KMS-11 (cell line): ENCODE measurements at regions not wholly inside any gene's neighbourhood (a gene's known extent, or its start where the extent isn't known, plus 50 kb on each side); places are given as distances from the start of the nearest gene placed in this dataset.

Experiments used
- H2AFZ ChIP-seq: fragments of 200-600 bp; sonication (generic); 2 replicates; pipeline ENCODE4 v1.6.1; 2016; ENCODE audit warnings: antibody characterized with exemption, mixed run types, low read depth
- H3K27ac ChIP-seq: fragments of 200-600 bp; sonication (generic); 2 replicates; pipeline ENCODE4 v1.6.1; 2016; ENCODE audit warnings: mild to moderate bottlenecking, mixed run types
- H3K27me3 ChIP-seq: fragments of 200-600 bp; sonication (generic); 2 replicates; pipeline ENCODE4 v1.6.1; 2017; ENCODE audit warnings: mild to moderate bottlenecking, low read depth, mixed run types, moderate library complexity; ENCODE audit not compliant: insufficient read depth
- H3K36me3 ChIP-seq: fragments of 200-600 bp; sonication (generic); 2 replicates; pipeline ENCODE4 v1.6.1; 2017; ENCODE audit warnings: mild to moderate bottlenecking, mixed run types; ENCODE audit not compliant: insufficient read depth
- H3K4me1 ChIP-seq: fragments of 200-600 bp; sonication (generic); 2 replicates; pipeline ENCODE4 v1.6.1; 2016; ENCODE audit warnings: mild to moderate bottlenecking, low read depth, mixed run types; ENCODE audit not compliant: poor library complexity, severe bottlenecking
- H3K4me2 ChIP-seq: fragments of 200-600 bp; sonication (generic); 2 replicates; pipeline ENCODE4 v1.7.0; 2016; ENCODE audit warnings: mild to moderate bottlenecking, mixed run types
- H3K4me3 ChIP-seq: fragments of 200-600 bp; sonication (generic); IDR thresholded peaks from 2 replicates; pipeline ENCODE4 v1.6.1; 2017; ENCODE audit warnings: low read depth, low read length, mixed read lengths; ENCODE audit not compliant: insufficient read depth
- H3K79me2 ChIP-seq: fragments of 200-600 bp; sonication (generic); 2 replicates; pipeline ENCODE4 v1.6.1; 2016; ENCODE audit warnings: low read depth, mixed run types; ENCODE audit not compliant: insufficient read depth
- H3K9ac ChIP-seq: fragments of 200-600 bp; sonication (generic); 2 replicates; pipeline ENCODE4 v1.6.1; 2016; ENCODE audit warnings: mild to moderate bottlenecking, mixed run types
- H4K20me1 ChIP-seq: fragments of 200-600 bp; sonication (generic); 2 replicates; pipeline ENCODE4 v1.6.1; 2016; ENCODE audit warnings: mild to moderate bottlenecking, mixed run types; ENCODE audit not compliant: insufficient read depth
- CTCF ChIP-seq: fragments of 200-600 bp; sonication (generic); conservative IDR thresholded peaks from 2 replicates; pipeline ENCODE4 v1.6.1; 2017; ENCODE audit warnings: low read depth, mild to moderate bottlenecking, antibody characterized with exemption, low read length, moderate library complexity, mixed read lengths

DNA sequence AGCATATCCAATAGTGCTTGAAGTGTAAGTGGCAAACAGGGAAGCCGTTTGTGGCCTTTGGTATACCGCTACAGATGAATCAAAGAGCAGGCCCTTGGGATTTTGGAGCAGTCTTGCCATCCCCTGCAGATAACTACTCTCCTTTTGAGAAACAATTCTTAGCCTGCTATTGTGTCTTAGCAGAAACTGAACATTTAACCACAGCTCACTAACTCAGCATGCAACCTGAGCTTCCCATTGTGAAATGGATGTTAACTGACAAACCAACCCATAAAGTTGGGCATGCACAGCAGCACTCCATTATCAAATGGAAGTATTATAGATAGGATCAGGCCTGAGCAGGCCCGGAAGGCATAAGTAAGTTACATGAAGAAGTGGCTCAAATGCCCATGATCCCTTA is 315.3 kb upstream of the PTGER4 start:
- no peak overlapping the region for H3K4me2 ChIP-seq
- H3K27ac ChIP-seq = no peak overlapping the region
- H3K79me2 ChIP-seq = no peaks in the 10 kb centered on the region
- H4K20me1 ChIP-seq = no peaks in the 10 kb centered on the region
- no peak overlapping the region for H3K9ac ChIP-seq
- TF ChIP-seq CTCF = no peak
- no peaks in the 10 kb centered on the region for H3K36me3 ChIP-seq
- H2AFZ ChIP-seq = no peak overlapping the region
- H3K4me3 ChIP-seq = no peak overlapping the region
- H3K27me3 ChIP-seq = no peaks in the 10 kb centered on the region
- H3K4me1 ChIP-seq = no peaks in the 10 kb centered on the region

DNA sequence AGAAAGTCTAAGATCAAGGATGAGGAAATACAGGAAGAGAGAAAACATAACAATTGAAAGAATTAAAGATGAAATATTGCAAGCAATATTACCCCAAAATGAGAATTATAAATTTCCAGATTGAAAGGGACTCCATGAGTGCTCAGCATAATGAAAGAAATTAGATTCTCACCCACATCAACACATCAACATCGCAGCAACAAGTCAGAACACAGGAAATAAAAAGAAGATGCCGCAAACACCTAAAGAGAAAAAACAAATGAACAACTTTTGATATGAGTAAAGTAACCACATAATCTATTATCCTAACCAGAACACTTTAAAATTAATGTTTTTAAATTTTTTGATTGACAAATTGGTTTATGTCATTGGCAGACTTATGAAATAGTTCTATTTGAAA is 318.3 kb upstream of the PTGER4 start:
- no peak for TF ChIP-seq CTCF
- H3K4me3 ChIP-seq = no peak overlapping the region
- no peaks in the 10 kb centered on the region for H4K20me1 ChIP-seq
- H3K27me3 ChIP-seq = no peaks in the 10 kb centered on the region
- H3K4me2 ChIP-seq = no peak overlapping the region
- H3K36me3 ChIP-seq = no peaks in the 10 kb centered on the region
- no peak overlapping the region for H2AFZ ChIP-seq
- no peaks in the 10 kb centered on the region for H3K4me1 ChIP-seq
- H3K9ac ChIP-seq = no peak overlapping the region
- H3K79me2 ChIP-seq = no peaks in the 10 kb centered on the region
- no peak overlapping the region for H3K27ac ChIP-seq

DNA sequence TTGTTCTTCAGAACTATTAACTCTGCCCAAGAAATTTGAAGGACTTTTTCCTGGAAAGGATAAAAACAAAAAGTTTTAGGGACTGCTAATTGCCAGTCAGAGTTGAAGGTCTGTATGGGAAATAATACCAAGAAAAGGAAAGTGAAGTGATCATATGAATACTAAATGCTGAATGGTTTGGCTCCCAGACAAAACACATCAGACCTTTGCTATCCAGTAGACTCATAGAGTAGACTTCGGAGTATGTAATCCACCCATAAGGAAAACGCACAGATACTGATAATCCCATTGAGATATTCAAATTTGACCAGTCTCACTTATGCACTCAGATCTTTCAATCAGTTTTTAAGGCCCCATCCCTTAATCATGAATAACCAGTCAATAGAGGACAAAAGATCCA is 319.0 kb upstream of the PTGER4 start:
- Histone ChIP-seq H2AFZ (no peak overlapping the region), H3K27me3 (no peaks in the 10 kb centered on the region), H3K9ac (no peak overlapping the region), H3K4me2 (no peak overlapping the region), H3K27ac (no peak overlapping the region), H3K4me3 (no peak overlapping the region), H4K20me1 (no peaks in the 10 kb centered on the region), H3K79me2 (no peaks in the 10 kb centered on the region), H3K36me3 (no peaks in the 10 kb centered on the region), H3K4me1 (no peaks in the 10 kb centered on the region)
- TF ChIP-seq CTCF = no peak

GRCh38 chr5:40359832-40360231 is 319.9 kb upstream of the PTGER4 start:
- H2AFZ ChIP-seq = no peak overlapping the region
- no peak for TF ChIP-seq CTCF
- no peaks in the 10 kb centered on the region for H3K36me3 ChIP-seq
- H3K4me2 ChIP-seq = no peak overlapping the region
- no peak overlapping the region for H3K27ac ChIP-seq
- no peaks in the 10 kb centered on the region for H4K20me1 ChIP-seq
- no peak overlapping the region for H3K4me3 ChIP-seq
- H3K27me3 ChIP-seq = no peaks in the 10 kb centered on the region
- no peaks in the 10 kb centered on the region for H3K4me1 ChIP-seq
- H3K79me2 ChIP-seq = no peaks in the 10 kb centered on the region
- H3K9ac ChIP-seq = no peak overlapping the region

DNA sequence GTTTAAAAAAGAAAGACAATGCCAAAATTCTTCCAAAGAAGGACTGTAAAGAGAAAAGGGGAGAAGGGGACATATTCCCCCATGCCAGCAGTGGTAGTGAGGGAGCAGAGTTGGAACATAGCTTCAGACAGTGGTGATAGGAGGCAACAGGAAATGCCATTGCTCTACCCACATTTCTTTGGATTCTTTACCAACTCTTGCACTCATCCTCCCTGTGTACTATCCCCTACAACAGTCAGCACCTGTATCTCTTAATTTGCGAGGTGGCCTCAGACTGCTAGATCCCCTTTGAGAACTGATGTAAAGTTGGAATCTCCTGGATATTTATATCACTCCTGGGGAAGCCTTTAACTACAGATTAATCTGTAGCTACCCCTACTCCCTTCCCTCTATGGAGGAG is 320.6 kb upstream of the PTGER4 start:
- H3K27me3 ChIP-seq = no peaks in the 10 kb centered on the region
- H2AFZ ChIP-seq = no peak overlapping the region
- H4K20me1 ChIP-seq = no peaks in the 10 kb centered on the region
- no peak overlapping the region for H3K4me2 ChIP-seq
- no peaks in the 10 kb centered on the region for H3K36me3 ChIP-seq
- H3K4me3 ChIP-seq = no peak overlapping the region
- H3K79me2 ChIP-seq = no peaks in the 10 kb centered on the region
- H3K9ac ChIP-seq = no peak overlapping the region
- no peak overlapping the region for H3K27ac ChIP-seq
- H3K4me1 ChIP-seq = no peaks in the 10 kb centered on the region
- no peak for TF ChIP-seq CTCF
